HL-60 (cell line): ENCODE measurements at regions not wholly inside any gene's neighbourhood (a gene's known extent, or its start where the extent isn't known, plus 50 kb on each side); places are given as distances from the start of the nearest gene placed in this dataset.

Experiments
- CTCF ChIP-seq: IDR thresholded peaks from one replicate; pipeline ENCODE4 v1.5.1; 2011; ENCODE audit warnings: low read length, control low read depth, inconsistent platforms; ENCODE audit not compliant: insufficient read depth
- POLR2AphosphoS5 ChIP-seq: IDR thresholded peaks from 2 replicates; pipeline ENCODE4 v1.6.1; 2012; ENCODE audit warnings: low read depth
- REST ChIP-seq: IDR thresholded peaks from 2 replicates; pipeline ENCODE4 v1.6.1; 2012; ENCODE audit warnings: low read depth; ENCODE audit not compliant: insufficient replicate concordance

GRCh38 chr20:20795721-20796120, 83.3 kb upstream of the RALGAPA2 start:
- no peak for TF ChIP-seq CTCF
- no peak for TF ChIP-seq REST
- TF ChIP-seq POLR2AphosphoS5: no peak
